Endothelial cell of umbilical vein (primary cell): ENCODE measurements at regions not wholly inside any gene's neighbourhood (a gene's known extent, or its start where the extent isn't known, plus 50 kb on each side); places are given as distances from the start of the nearest gene placed in this dataset.

Experiments
- BruUV-seq: library from RNA; stranded (reverse); fragments of 400-500 nt; replicated peaks from 2 replicates; lab custom pipeline; 2021; lab: Mats Ljungman, UMichigan
- CTCF ChIA-PET: fragments of 300-600, 350-600 bp; sonication (Branson Sonifier 250); formaldehyde crosslinking; loops from one replicate; lab custom pipeline; 2021; ENCODE audit warnings: antibody characterized with exemption, inconsistent platforms; lab: Charles Lee
- POLR2A ChIA-PET: fragments of 300-600, 350-600 bp; sonication (Branson Sonifier 250); formaldehyde crosslinking; loops from one replicate; lab custom pipeline; 2021; ENCODE audit warnings: antibody characterized with exemption, inconsistent platforms; lab: Charles Lee
- DNase-seq: peaks from one replicate; pipeline ENCODE4 v3.0.0-alpha.2; 2011; ENCODE audit warnings: low read depth, low spot score
- FAIRE-seq: peaks from 2 replicates; lab custom pipeline; 2011; peaks lifted over from hg19 to GRCh38; lab: Jason Lieb, UNC
- H2AFZ ChIP-seq: 2 replicates; pipeline ENCODE4 v1.6.0; 2012; ENCODE audit warnings: low read depth, low read length, control low read depth, inconsistent platforms
- H3K27ac ChIP-seq: 2 replicates; pipeline ENCODE4 v1.5.1; 2011; ENCODE audit warnings: low read depth, mild to moderate bottlenecking, control low read depth, low read length, moderate library complexity; ENCODE audit not compliant: insufficient read depth
- H3K27me3 ChIP-seq, 2 experiments: 2 replicates each; pipeline versions ENCODE4 v1.6.0 to v1.6.1; 2011; ENCODE audit warnings: low read length in 2 of 2, mixed read lengths in 1 of 2; ENCODE audit not compliant: control insufficient read depth in 2 of 2, insufficient read depth in 2 of 2
- H3K36me3 ChIP-seq, 2 experiments: 2 replicates in 1 of 2; 3 replicates in 1 of 2; pipeline ENCODE4 v1.5.1; 2011; ENCODE audit warnings: low read length in 2 of 2, mild to moderate bottlenecking in 1 of 2, moderate library complexity in 1 of 2; ENCODE audit not compliant: control insufficient read depth in 2 of 2, insufficient read depth in 2 of 2; ENCODE audit errors: extremely low read depth in 1 of 2
- H3K4me1 ChIP-seq: 3 replicates; pipeline ENCODE4 v1.5.1; 2011; ENCODE audit warnings: mild to moderate bottlenecking, low read length; ENCODE audit not compliant: control insufficient read depth, insufficient read depth; ENCODE audit errors: extremely low read depth
- H3K4me2 ChIP-seq: 2 replicates; pipeline ENCODE4 v1.6.1; 2011; ENCODE audit warnings: low read length, control low read depth, mixed read lengths; ENCODE audit not compliant: insufficient read depth
- H3K4me3 ChIP-seq, 3 experiments: fragments of 200-600 bp in 1 of 3; sonication (generic), shearing (Covaris generic) in 1 of 3; replicated peaks in 1 of 3; 2 replicates each; pipeline ENCODE4 v1.5.1; 2011 to 2016; ENCODE audit warnings: control low read depth in 3 of 3, low read length in 3 of 3, mild to moderate bottlenecking in 2 of 3, inconsistent platforms in 1 of 3, low read depth in 1 of 3, moderate library complexity in 1 of 3; ENCODE audit not compliant: insufficient read depth in 1 of 3
- H3K79me2 ChIP-seq: 2 replicates; pipeline ENCODE4 v1.6.0; 2012; ENCODE audit warnings: low read length, inconsistent platforms; ENCODE audit not compliant: control insufficient read depth, insufficient read depth
- H3K9ac ChIP-seq: replicated peaks from 2 replicates; pipeline ENCODE3; 2011; ENCODE audit warnings: low read length, control low read depth; ENCODE audit not compliant: insufficient read depth; ENCODE audit errors: extremely low read depth
- H3K9me1 ChIP-seq: replicated peaks from 3 replicates; pipeline ENCODE4 v1.6.0; 2011; ENCODE audit warnings: mild to moderate bottlenecking, low read length; ENCODE audit not compliant: control insufficient read depth, insufficient read depth; ENCODE audit errors: extremely low read depth
- H3K9me3 ChIP-seq: replicated peaks from 2 replicates; pipeline ENCODE4 v1.5.1; 2012; ENCODE audit warnings: low read length, inconsistent platforms; ENCODE audit not compliant: control insufficient read depth, insufficient read depth
- H4K20me1 ChIP-seq: replicated peaks from 2 replicates; pipeline ENCODE3; 2011; ENCODE audit warnings: mild to moderate bottlenecking, low read length; ENCODE audit not compliant: control insufficient read depth, insufficient read depth; ENCODE audit errors: extremely low read depth
- CTCF ChIP-seq, 2 donors: IDR thresholded peaks; 1 replicate in 1 of 2; 2 replicates in 1 of 2; pipeline ENCODE4 v1.5.1; 2011; ENCODE audit warnings: low read length in 2 of 2, mild to moderate bottlenecking in 2 of 2, moderate library complexity in 2 of 2, control low read depth in 1 of 2, inconsistent platforms in 1 of 2, low read depth in 1 of 2; ENCODE audit not compliant: insufficient read depth in 1 of 2; ENCODE audit errors: extremely low read depth in 1 of 2
- EZH2 ChIP-seq: IDR thresholded peaks from 2 replicates; pipeline ENCODE4 v1.6.1; 2012; ENCODE audit warnings: borderline replicate concordance, low read depth, mild to moderate bottlenecking, moderate library complexity, low read length, inconsistent platforms; ENCODE audit not compliant: severe bottlenecking
- FOS ChIP-seq: IDR thresholded peaks from 2 replicates; pipeline ENCODE4 v1.6.1; 2011; ENCODE audit warnings: mild to moderate bottlenecking, low read length, moderate library complexity, borderline replicate concordance; ENCODE audit not compliant: insufficient read depth
- GATA2 ChIP-seq: IDR thresholded peaks from 2 replicates; pipeline ENCODE4 v1.7.0; 2011; ENCODE audit warnings: low read depth, mild to moderate bottlenecking, moderate library complexity, mixed read lengths, low read length; ENCODE audit not compliant: insufficient read length, insufficient read depth
- JUN ChIP-seq: IDR thresholded peaks from 2 replicates; pipeline ENCODE4 v1.6.1; 2011; ENCODE audit warnings: borderline replicate concordance, low read depth; ENCODE audit not compliant: insufficient read length, insufficient read depth
- MAX ChIP-seq: IDR thresholded peaks from 2 replicates; pipeline ENCODE4 v1.6.1; 2011; ENCODE audit not compliant: insufficient read depth, insufficient read length
- MYC ChIP-seq: IDR thresholded peaks from one replicate; pipeline ENCODE4 v1.6.1; 2011; ENCODE audit warnings: mild to moderate bottlenecking, low read depth, low read length
- POLR2A ChIP-seq: IDR thresholded peaks from 2 replicates; pipeline ENCODE4 v1.6.1; 2012; ENCODE audit warnings: low read depth, mild to moderate bottlenecking, control low read depth, low read length
- POLR2AphosphoS5 ChIP-seq: IDR thresholded peaks from 2 replicates; pipeline ENCODE4 v1.6.1; 2012; ENCODE audit warnings: low read depth, mild to moderate bottlenecking, control low read depth, low read length, moderate library complexity; ENCODE audit not compliant: insufficient read depth
- dilution Hi-C: fragments of 300-500 bp; cut with MboI; formaldehyde crosslinking; loops from one replicate; pipeline ENCODE4 v1.15.0; 2019; ENCODE audit warnings: low sequenced_read_pairs; ENCODE audit not compliant: extremely low pct_ligation_motif_present
- intact Hi-C: fragments of 100-400 bp; cut with micrococcal nuclease; formaldehyde crosslinking; loops from one replicate; pipeline ENCODE4 v1.10.0; 2022

- no peak overlapping the region for H3K4me2 ChIP-seq
- BruUV-seq: no TSS peak
- TF ChIP-seq MAX: no peak
- TF ChIP-seq FOS: no peak
- no peak for TF ChIP-seq JUN
- no peak for TF ChIP-seq EZH2
- TF ChIP-seq CTCF (IDR thresholded peaks at IDR 0.05; ENCODE audit: extremely low read depth in 1 of 2, insufficient read depth in 1 of 2, low read depth in 1 of 2, low read length in 2 of 2): no peak
- no peak for TF ChIP-seq POLR2AphosphoS5
- TF ChIP-seq GATA2: no peak
- no peak for TF ChIP-seq POLR2A
- TF ChIP-seq MYC: no peak
- no peak overlapping the region for H3K27ac ChIP-seq
- H2AFZ ChIP-seq: no peak overlapping the region
- intact Hi-C loops: no loop called here
- H3K4me1 ChIP-seq: peaks cover 12% of the 10 kb centered on the region
- H3K9me3 ChIP-seq: no peaks in the 10 kb centered on the region
- H3K9me1 ChIP-seq: no peaks in the 10 kb centered on the region
- dilution Hi-C loops: no loop called here
- no peak overlapping the region for H3K4me3 ChIP-seq
- H3K9ac ChIP-seq: no peak overlapping the region
- DNase-seq: no peak
- no peak for FAIRE-seq
- H3K27me3 ChIP-seq: no peaks in the 10 kb centered on the region
- no peaks in the 10 kb centered on the region for H3K79me2 ChIP-seq
- ChIA-PET CTCF (no interaction called here), POLR2A (no interaction called here)
- H3K36me3 ChIP-seq: no peaks in the 10 kb centered on the region
- H4K20me1 ChIP-seq: no peaks in the 10 kb centered on the region
Observed at GRCh38 chr3:117255736-117256135, 546.2 kb downstream of the TUSC7 start.
